Peyer's patch (tissue), 2 donors: ENCODE measurements at regions not wholly inside any gene's neighbourhood (a gene's known extent, or its start where the extent isn't known, plus 50 kb on each side); places are given as distances from the start of the nearest gene placed in this dataset.

ENCODE experiments used
- small RNA-seq, 2 donors: library from RNA; depleted of rRNA; stranded (forward); fragments of <200 nt; gene quantifications; one replicate each; pipeline ENCODE3, GENCODE V24; 2016

Small RNA genes in the stretch of these regions (small RNA-seq; reads per million reads assigned to genes)
- gene AL606845.1 (0 reads per million in 2 donors), gene RNU6-475P (0 reads per million in 2 donors)
